ENCODE measurements at regions not wholly inside any gene's neighbourhood (a gene's known extent, or its start where the extent isn't known, plus 50 kb on each side); places are given as distances from the start of the nearest gene placed in this dataset.

- no peak for TF ChIP-seq CTCF (IDR thresholded peaks at IDR 0.05; ENCODE audit: borderline replicate concordance, control extremely low read depth, extremely low read depth, insufficient read depth, missing control alignments)
- in situ Hi-C loops (cut with MboI; ENCODE audit: low sequenced_read_pairs, unreplicated experiment) = no loop called here
Observed at GRCh38 chr11:37370817-37371216, 772.8 kb upstream of the RAG2 start.

DNA sequence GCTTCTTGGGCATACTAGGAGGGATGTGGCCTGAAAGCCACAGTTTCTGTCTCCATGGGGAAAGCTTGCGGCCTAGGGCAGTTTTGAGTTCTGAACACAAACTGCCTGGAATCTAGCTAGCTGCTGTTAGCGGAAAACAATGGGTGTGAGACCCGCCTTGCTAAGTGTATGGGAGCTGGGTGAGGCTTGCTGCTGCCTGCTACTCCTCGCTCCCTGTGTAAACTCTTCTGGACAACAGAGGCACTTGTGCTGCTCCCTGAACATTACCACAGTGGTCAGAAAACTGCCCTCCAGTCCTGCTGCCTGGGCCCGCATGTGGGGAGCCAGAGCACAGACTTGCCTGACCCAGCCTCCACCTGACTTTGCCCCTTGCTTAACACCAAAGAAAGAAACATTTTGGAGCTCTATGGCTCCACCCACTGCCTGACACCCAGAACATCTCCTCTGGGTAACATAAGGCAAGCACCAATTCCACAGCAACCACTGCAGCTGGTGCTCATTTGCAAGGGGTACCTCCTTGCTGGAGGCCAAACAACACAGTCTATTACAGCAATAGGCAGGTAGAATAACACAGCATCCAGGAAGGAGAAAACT lies 766.3 kb upstream of the RAG2 start:
- in situ Hi-C loops (cut with MboI; ENCODE audit: low sequenced_read_pairs, unreplicated experiment) = no loop called here
- DNase-seq (ENCODE audit: low spot score) = no peak
- TF ChIP-seq CTCF (IDR thresholded peaks at IDR 0.05; ENCODE audit: borderline replicate concordance, control extremely low read depth, extremely low read depth, insufficient read depth, missing control alignments) = no peak

More at GRCh38 chr11:37370817-37371216, 772.8 kb upstream of the RAG2 start:
- DNase-seq (ENCODE audit: low spot score) = no peak

GRCh38 chr11:37353192-37353591 lies 755.2 kb upstream of the RAG2 start:
- in situ Hi-C loops (cut with MboI; ENCODE audit: low sequenced_read_pairs, unreplicated experiment) = no loop called here
- DNase-seq (ENCODE audit: low spot score) = no peak

GRCh38 chr11:37352485-37352884 lies 754.4 kb upstream of the RAG2 start:
- DNase-seq (ENCODE audit: low spot score) = no peak
- TF ChIP-seq CTCF (IDR thresholded peaks at IDR 0.05; ENCODE audit: borderline replicate concordance, control extremely low read depth, extremely low read depth, insufficient read depth, missing control alignments) = no peak
- in situ Hi-C loops (cut with MboI; ENCODE audit: low sequenced_read_pairs, unreplicated experiment) = no loop called here

More at GRCh38 chr11:37353192-37353591, 755.2 kb upstream of the RAG2 start:
- TF ChIP-seq CTCF (IDR thresholded peaks at IDR 0.05; ENCODE audit: borderline replicate concordance, control extremely low read depth, extremely low read depth, insufficient read depth, missing control alignments) = no peak

GRCh38 chr11:37343290-37343689 lies 745.3 kb upstream of the RAG2 start:
- no peak for TF ChIP-seq CTCF (IDR thresholded peaks at IDR 0.05; ENCODE audit: borderline replicate concordance, control extremely low read depth, extremely low read depth, insufficient read depth, missing control alignments)
- DNase-seq (ENCODE audit: low spot score) = no peak
- in situ Hi-C loops (cut with MboI; ENCODE audit: low sequenced_read_pairs, unreplicated experiment) = no loop called here

DNA sequence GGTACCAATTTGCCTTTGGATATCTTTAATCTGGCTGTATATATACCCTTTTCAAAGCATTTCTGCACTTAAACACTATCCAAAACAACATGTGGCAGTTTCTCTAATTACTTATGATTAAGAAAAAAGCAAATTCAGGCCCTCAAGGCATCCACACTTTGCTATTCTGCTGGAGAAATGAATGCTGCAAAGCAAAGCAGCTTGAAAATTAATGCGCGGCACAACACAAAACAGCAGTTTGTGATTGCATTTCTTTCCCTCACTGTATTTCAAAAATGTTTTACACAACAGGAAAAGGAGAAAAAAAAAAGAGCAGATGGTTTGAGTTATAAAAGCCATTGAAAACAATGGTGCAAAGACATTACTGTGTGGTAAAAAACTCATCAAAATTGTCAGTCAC lies 738.4 kb upstream of the RAG2 start:
- DNase-seq (ENCODE audit: low spot score) = no peak
- in situ Hi-C loops (cut with MboI; ENCODE audit: low sequenced_read_pairs, unreplicated experiment) = no loop called here
- TF ChIP-seq CTCF (IDR thresholded peaks at IDR 0.05; ENCODE audit: borderline replicate concordance, control extremely low read depth, extremely low read depth, insufficient read depth, missing control alignments) = no peak

Measured in GM13976 (cell line).